ENCODE measurements at regions not wholly inside any gene's neighbourhood (a gene's known extent, or its start where the extent isn't known, plus 50 kb on each side); places are given as distances from the start of the nearest gene placed in this dataset.

DNA sequence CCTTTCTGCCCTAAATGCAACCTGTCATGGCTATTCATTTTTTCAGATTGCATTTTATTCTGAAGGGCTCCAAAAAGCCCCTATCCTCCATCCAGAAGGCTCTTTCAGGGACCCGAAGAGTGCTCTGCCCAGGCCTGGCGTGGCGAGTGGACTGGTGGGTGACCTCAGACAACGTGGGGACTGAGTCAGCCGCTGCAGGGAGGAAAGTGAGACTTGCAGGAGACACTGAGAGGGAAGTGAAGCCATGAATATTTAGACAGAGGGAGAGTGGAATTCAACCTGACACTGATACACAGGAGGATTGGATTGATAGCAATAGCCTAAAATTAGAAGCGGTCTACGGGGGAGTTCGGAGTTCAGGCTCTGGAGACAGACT, 63.6 kb upstream of the SIX2 start:
- DNase-seq: no peak

DNA sequence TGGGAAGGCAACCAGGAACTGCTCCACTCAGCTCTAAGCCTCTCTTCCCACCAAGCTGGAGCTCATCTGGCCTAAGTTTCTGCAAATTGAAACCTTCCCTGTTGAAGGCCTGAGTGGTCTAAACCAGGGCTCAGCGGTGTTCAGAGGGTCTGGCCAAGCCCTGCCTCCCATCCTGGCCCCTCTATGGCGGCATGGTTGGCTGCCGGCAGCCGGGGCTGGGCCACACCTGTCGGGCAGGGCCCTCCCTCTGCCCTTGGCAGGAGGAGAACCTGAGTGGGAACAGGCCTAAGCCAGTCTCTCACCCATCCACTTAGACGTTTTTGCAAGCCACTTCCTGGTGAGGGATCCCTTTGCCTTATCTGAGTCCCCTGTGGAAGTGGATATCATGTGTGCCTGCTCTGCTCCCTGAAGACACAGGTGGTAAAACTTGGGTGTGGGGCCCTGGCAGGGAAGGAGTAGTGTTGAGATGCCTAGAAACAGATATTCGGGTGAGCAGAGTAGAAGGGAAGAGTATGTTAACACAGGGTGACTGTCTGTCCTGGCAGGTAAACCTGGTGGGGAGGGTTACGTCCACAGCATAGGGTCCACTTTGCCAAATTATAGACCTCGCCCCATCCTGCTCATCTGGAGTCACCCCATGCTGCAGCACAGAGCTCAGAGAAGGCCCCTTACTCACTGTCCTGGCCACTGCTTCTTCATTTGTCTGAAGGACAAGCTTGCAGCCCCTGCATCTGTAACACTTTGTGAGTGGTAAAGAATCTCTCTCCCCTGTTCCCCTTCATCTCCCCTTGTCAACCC, 63.0 kb upstream of the SIX2 start:
- DNase-seq: no peak

DNA sequence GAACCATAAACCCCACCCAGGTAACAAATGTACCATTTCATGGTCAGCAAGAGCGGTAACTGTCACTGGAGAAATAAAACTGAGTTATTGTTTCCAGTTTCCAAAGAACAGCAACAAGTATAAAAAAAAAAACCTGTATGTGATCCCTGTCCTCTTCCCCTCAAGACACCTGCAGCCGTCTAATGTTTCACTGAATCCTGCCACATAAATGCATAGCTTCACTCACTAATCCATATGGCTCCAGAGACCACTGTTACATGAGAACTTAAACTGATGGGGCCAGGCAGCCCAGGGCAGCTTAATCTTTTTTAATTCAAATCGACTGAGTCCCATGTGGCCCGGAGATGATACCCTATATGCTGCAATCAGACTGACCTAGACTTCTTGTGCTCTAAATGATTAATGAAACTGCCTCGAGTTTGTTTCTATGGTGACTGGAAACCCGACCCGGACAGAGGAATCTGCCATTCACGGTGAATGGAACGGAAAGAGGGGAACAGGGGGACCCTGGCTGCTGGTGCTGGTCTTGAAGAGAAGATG, 60.9 kb upstream of the SIX2 start:
- no peak for DNase-seq

DNA sequence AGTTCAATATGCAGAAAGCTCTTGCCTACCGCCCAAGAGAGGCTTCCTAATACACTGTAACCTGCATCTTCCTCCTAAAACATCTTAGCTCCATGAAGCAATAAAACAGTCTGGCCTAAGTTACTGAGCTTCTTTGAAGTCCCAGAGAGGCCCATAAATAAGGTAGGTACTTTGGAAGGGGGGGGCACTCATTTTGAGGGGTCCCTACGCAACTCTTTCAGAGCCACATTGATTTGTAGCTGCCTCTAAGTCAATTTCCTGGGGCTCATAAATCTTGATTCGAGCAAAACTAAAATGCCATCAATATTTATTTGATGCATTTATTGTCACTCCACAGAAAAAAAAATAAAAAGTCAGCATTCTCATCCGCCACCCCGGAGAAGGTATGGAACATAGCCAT, 60.4 kb upstream of the SIX2 start:
- no peak for DNase-seq

DNA sequence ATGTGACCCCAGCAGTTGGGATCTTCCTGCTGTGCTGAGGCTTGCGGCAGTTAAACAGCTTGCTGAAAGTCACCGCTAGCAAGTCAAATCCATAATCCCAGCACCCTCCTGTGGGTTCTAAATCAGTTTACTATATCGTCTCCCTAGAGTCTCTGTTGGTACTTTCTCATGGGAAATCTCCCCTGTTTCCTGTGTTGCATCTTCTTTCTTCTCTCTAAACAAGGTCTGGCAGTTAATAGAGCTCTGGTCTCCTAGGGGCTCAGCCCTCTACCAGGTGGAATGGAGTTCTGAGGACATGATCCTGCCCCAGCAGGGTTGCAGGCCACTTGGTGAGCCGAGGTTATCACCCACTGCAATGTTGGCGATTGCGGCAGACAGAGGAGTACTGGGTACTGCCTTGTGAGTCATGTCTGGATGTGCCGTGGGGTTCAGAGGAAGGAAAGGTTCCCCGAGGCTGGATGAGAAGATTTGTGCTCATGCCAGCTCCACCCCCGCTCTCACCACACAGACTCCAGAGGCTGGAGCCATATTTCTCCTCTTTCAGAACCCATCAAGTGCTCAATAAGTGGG, 59.4 kb upstream of the SIX2 start:
- no peak for DNase-seq

DNA sequence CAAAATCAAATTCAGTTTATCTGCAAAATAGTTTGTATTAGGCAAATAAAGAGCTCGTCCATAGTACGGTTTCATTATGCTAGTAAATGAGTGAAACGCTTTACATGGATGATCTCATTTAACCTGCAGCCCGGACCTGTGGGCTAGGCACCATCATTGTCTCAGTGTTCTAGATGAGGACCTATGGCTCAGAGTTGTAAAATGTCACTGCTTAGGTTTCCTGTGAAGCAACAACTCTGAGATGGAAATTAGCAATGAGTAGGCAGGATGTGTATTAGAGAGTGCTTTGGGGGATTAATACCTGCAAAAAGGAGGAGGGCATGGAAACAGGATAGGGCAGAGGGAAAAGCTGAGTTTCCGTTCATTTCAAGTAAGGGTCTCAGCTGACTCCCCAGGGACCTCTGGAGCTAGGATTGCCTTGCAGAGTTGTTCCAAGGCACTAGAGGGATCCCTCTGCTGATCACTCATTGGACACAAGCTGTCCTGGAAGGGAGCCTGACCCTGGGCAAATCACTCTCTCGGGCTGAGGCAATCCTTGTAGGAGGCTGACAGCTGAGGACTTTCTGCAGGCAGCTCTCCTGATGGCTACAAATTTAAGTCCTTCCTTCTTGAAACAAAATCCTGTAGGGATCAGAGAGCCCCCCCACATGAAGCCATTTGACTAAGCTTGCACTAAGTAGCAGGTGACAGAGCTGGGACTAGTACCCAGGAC, 58.8 kb upstream of the SIX2 start:
- no peak for DNase-seq

Data from nucleus accumbens (tissue), 56 donors.